22Rv1 (cell line): ENCODE measurements at regions not wholly inside any gene's neighbourhood (a gene's known extent, or its start where the extent isn't known, plus 50 kb on each side); places are given as distances from the start of the nearest gene placed in this dataset.

ENCODE experiments used
- H3K27ac ChIP-seq: fragments of 450-650 bp; 2 replicates; pipeline ENCODE4 v1.5.1; 2017
- ZFX ChIP-seq: fragments of 450-650 bp; IDR thresholded peaks from 2 replicates; pipeline ENCODE4 v1.6.1; 2017; ENCODE audit warnings: antibody characterized with exemption, borderline replicate concordance
- TF ChIP-seq, protein P1 (sequence below): fragments of 450-650 bp; IDR thresholded peaks from 2 replicates; pipeline ENCODE4 v1.5.1; 2017; ENCODE audit warnings: mild to moderate bottlenecking

GRCh38 chr6:154664287-154664686 is 68.9 kb upstream of the SCAF8 start:
- H3K27ac ChIP-seq, result no peak overlapping the region
- TF ChIP-seq, protein P1, sequence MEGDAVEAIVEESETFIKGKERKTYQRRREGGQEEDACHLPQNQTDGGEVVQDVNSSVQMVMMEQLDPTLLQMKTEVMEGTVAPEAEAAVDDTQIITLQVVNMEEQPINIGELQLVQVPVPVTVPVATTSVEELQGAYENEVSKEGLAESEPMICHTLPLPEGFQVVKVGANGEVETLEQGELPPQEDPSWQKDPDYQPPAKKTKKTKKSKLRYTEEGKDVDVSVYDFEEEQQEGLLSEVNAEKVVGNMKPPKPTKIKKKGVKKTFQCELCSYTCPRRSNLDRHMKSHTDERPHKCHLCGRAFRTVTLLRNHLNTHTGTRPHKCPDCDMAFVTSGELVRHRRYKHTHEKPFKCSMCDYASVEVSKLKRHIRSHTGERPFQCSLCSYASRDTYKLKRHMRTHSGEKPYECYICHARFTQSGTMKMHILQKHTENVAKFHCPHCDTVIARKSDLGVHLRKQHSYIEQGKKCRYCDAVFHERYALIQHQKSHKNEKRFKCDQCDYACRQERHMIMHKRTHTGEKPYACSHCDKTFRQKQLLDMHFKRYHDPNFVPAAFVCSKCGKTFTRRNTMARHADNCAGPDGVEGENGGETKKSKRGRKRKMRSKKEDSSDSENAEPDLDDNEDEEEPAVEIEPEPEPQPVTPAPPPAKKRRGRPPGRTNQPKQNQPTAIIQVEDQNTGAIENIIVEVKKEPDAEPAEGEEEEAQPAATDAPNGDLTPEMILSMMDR, result no peak
- no peak for TF ChIP-seq ZFX

DNA sequence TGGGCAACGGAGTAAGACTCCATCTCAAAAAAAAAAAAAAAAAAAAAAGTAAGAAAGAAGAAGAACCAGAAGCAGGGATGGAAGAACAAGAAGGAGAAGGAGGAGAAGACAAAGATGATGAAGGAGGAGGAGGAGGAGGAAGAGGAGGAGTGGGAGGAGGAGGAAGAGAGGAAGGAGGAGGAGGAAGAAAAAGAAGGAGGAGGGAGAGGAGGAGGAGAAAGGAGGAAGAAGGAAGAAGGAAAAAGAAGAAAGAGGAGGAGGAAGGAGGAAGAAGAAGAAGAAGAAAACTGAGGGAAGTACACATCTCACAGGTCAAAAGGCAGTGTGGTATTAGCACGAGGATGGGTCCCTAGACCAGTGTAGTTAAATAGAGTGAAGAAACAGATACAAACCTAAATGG is 65.1 kb upstream of the SCAF8 start:
- H3K27ac ChIP-seq, result no peak overlapping the region
- TF ChIP-seq ZFX, result no peak
- TF ChIP-seq, protein P1, result no peak

- TF ChIP-seq ZFX, result no peak
- TF ChIP-seq, protein P1, result no peak
- no peak overlapping the region for H3K27ac ChIP-seq
Observed at GRCh38 chr6:154672086-154672485, 61.1 kb upstream of the SCAF8 start.

GRCh38 chr6:154673919-154674318 is 59.3 kb upstream of the SCAF8 start:
- TF ChIP-seq, protein P1, result no peak
- TF ChIP-seq ZFX, result no peak
- H3K27ac ChIP-seq, result no peak overlapping the region

DNA sequence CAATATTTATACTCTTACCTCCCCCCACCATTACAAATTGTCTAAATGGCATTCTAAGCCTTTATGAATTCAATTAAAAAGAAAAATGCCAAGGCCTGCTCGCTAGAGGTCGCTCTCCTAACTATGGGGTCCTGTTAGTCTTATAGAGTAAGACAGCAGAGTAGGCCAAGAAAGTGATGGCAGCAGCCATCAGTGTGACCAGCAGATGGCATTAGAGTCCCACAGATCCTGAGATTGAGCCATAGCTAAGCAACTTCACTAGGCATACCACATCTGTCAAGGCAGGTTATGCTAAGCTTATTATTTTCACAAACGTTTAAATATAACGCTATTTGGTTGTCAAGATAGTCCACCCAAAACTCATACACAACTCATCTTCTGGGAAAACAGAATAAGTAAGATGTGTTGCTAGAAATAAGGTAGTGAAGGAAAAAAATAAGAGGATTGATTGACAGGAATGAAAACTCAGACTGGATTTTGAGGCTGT is 57.6 kb upstream of the SCAF8 start:
- H3K27ac ChIP-seq, result no peak overlapping the region
- no peak for TF ChIP-seq ZFX
- TF ChIP-seq, protein P1, result peak; percentile 99

- no peak for TF ChIP-seq ZFX
- TF ChIP-seq, protein P1, result no peak
- H3K27ac ChIP-seq, result no peak overlapping the region
Observed at GRCh38 chr6:154682633-154683125, 50.5 kb upstream of the SCAF8 start.
